NCI-H128 (cell line): ENCODE measurements at regions not wholly inside any gene's neighbourhood (a gene's known extent, or its start where the extent isn't known, plus 50 kb on each side); places are given as distances from the start of the nearest gene placed in this dataset.
"Not testable (repeated sequence)": the region's sequence is repeated elsewhere in the genome, so short reads cannot be mapped to it uniquely, and the experiment has no call there.

Experiments
- DNase-seq: peaks from one replicate; lab custom pipeline; 2025; ENCODE audit not compliant: unreplicated experiment; lab: John Stamatoyannopoulos, UW

- DNase-seq: no peak
These were observed 1606.8 kb upstream of the PIK3C3 start for GRCh38 chr18:40348196-40348595.

- DNase-seq: no peak
These were observed 1607.8 kb upstream of the PIK3C3 start for GRCh38 chr18:40347261-40347660.

GRCh38 chr18:40346146-40346545 lies 1608.9 kb upstream of the PIK3C3 start:
- DNase-seq: no peak

- no peak for DNase-seq
These were observed 1613.3 kb upstream of the PIK3C3 start for GRCh38 chr18:40341701-40342100.

GRCh38 chr18:40338284-40338683 lies 1616.8 kb upstream of the PIK3C3 start:
- no peak for DNase-seq

GRCh38 chr18:40326985-40327384 lies 1628.0 kb upstream of the PIK3C3 start:
- DNase-seq: no peak

- DNase-seq: no peak
These were observed 1629.0 kb upstream of the PIK3C3 start for GRCh38 chr18:40325988-40326387.

GRCh38 chr18:40314199-40314598 lies 1640.8 kb upstream of the PIK3C3 start:
- DNase-seq: no peak

GRCh38 chr18:40313030-40313642 lies 1641.9 kb upstream of the PIK3C3 start:
- DNase-seq: no peak

GRCh38 chr18:40307627-40308026 lies 1647.4 kb upstream of the PIK3C3 start:
- DNase-seq: no peak

- DNase-seq: no peak
These were observed 1658.2 kb upstream of the PIK3C3 start for GRCh38 chr18:40296717-40297413.

- DNase-seq: no peak
These were observed 1661.9 kb upstream of the PIK3C3 start for GRCh38 chr18:40292985-40293710.

- no peak for DNase-seq
These were observed 1671.5 kb upstream of the PIK3C3 start for GRCh38 chr18:40283560-40283959.

GRCh38 chr18:40281356-40281755 lies 1673.7 kb upstream of the PIK3C3 start:
- DNase-seq: not testable (repeated sequence)

GRCh38 chr18:40274618-40275196 lies 1680.3 kb upstream of the PIK3C3 start:
- no peak for DNase-seq

- no peak for DNase-seq
These were observed 1682.3 kb upstream of the PIK3C3 start for GRCh38 chr18:40272630-40273231.

- no peak for DNase-seq
These were observed 1695.8 kb upstream of the PIK3C3 start for GRCh38 chr18:40259115-40259835.

GRCh38 chr18:40258311-40258710 lies 1696.7 kb upstream of the PIK3C3 start:
- DNase-seq: no peak

- DNase-seq: no peak
These were observed 1704.8 kb upstream of the PIK3C3 start for GRCh38 chr18:40250236-40250635.

- DNase-seq: no peak
These were observed 1705.5 kb upstream of the PIK3C3 start for GRCh38 chr18:40249390-40250080.
